Fibroblast of skin of abdomen (primary cell): ENCODE measurements at regions not wholly inside any gene's neighbourhood (a gene's known extent, or its start where the extent isn't known, plus 50 kb on each side); places are given as distances from the start of the nearest gene placed in this dataset.
"Not testable (repeated sequence)": the region's sequence is repeated elsewhere in the genome, so short reads cannot be mapped to it uniquely, and the experiment has no call there.

Experiments
- DNase-seq: peaks from one replicate; pipeline ENCODE4 v3.0.0-alpha.2; 2013

DNA sequence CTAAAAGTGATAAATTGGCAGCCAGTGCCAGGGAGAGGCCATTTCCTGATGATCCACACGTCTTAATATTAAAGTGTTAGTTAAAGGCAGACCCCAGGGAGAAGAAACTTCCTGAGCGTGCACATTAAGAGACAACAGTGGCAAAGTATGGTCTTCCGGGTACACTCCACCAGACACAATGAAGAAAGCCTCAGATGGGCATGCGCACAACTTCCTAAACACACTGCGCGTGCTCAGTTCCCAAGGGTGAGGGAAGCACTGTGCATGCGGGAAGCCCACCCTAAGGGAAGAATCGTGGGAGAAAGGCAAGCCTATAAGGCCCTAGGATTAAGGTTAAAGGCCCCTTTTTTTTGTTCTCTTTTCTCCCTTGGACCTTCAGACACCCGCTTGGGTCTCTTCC is 140.7 kb upstream of the CDKN3 start:
- no peak for DNase-seq

DNA sequence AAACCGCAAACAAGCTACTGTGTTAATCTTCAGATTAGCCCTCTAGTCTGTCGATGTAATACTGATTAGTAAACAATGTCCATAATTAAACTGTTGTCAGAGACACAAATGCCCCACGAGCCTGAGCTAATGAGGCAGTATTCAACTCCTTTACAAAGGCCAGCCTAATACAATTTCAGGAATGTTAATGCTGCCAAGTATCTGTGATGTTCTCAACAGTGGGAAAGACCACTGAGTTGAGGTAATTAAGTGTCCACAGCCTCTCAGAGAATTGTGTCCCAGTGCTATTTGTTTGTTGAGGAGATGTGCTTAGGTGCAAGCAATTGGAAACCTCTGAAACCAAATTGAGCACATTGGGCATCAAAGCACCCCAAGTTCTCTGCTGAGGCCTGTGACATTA is 139.4 kb upstream of the CDKN3 start:
- no peak for DNase-seq

DNA sequence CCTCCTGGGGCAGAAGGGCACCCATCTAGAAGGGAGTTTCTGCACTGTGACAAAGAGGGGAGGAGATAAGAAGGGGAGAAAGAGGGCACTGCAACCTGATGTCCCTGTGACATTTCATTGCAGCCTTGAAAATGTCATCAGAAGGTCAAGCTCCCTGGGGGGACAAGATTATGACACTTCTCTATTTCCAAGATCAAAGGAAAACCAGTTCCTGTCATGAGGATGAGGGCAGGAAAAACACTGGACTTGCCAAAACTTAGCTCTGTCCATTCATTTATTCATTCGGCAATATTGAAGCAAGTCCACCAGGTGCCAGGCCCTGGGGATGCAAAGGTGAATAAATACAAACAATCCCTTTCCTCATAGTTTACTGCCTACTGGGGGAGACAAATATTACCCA is 138.4 kb upstream of the CDKN3 start:
- no peak for DNase-seq

DNA sequence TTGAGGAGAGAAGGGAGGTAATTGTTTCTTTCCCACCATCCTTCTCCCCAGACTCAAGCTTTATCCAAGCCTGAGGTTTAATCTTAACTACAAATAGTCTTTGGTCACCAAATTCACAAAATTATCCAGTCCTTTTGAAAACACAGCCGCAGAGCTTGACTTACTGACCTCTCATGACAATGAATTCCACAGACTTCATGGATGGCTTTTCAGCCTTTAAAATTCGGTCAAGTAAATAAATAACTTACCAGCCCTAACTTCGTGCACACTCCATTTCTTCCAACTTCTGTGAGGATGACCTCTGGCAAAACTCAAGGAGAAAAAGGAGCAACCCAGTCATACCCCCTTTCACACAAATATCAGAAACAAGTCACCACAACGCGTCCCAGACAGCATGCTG is 137.0 kb upstream of the CDKN3 start:
- no peak for DNase-seq

DNA sequence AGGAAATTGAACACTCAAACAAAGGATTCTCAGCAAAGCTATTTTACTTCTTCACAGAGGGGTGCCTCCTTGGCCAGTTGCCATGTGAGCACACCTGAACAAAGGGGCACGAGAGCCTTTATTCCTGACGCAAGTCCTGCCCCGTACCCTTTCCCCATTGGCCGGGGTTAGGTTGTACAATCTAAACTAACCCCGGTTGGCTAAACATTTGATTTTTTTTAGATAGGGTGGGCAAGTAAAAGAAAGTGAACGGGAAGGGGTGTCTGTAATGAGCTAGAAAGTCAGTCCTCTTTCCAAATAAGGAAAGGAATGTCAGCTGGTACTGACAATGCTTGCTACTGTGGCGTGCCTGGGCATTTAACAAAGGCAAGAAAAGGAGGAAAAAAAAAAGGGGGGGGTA is 135.5 kb upstream of the CDKN3 start:
- no peak for DNase-seq

DNA sequence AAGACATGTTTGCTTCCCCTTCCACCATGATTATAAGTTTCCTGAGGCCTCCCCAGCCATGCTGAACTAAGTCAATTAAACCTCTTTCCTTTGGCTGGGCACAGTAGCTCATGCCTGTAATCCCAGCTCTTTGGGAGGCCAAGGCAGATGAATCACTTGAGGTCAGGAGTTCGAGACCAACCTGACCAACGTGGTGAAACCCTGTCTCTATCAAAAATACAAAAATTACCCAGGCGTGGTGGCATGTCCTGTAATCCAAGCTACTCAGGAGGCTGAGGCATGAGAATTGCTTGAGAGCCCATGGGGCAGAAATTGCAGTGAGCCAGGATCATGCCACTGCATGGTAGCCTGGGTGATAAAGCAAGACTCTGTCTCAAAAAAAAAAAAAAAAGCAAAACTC is 130.2 kb upstream of the CDKN3 start:
- not testable (repeated sequence) for DNase-seq

DNA sequence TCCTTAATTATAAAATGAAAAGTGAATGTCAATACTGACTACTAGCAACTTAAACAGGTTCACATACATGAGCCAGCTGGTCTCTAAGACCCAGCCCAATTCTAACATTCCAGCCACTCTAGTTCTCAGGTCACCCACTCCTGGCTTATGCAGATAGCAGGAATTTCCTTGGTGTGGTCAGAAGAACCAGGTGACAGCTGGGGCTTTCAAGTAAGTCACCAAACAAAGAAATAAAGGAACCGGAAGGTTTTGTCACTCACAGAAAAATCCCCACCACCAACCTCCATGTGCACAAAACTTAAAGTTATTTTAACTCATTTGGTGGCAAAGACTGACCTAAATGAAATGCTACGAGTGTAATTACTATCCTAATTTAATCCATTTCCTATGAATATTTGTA is 129.6 kb upstream of the CDKN3 start:
- no peak for DNase-seq

DNA sequence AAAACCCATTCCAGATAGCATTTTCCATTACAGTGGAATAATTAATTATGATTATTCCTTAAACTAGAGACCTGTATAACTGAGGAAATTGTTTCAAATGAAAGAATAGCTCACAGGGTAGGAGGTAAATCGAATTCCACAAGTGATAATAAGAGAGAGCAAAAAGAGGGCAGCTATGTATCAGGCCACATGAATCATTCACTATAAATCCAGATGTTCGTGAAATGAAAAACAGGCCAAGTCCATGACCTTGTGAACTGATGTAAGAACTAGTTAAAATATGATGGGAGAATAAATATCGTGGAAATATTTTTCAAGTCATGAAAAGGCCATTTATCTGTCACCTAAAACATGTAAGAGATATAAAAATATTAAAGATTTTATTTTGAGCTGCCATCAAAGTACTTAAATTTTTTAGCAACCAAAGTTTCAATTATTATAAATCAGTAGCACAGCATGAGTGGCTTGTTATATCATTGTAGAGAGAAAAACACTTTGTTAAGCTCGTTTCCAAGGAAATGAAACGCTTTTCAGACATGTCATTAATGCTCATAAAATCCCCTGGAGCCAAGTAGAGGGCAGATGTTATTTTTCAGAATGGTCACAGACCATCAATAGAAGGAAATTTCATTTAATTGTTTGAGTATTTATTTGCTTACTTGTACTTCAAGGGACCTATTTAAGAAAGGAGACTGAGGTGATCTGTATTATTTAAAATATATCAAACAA is 120.6 kb upstream of the CDKN3 start:
- no peak for DNase-seq

DNA sequence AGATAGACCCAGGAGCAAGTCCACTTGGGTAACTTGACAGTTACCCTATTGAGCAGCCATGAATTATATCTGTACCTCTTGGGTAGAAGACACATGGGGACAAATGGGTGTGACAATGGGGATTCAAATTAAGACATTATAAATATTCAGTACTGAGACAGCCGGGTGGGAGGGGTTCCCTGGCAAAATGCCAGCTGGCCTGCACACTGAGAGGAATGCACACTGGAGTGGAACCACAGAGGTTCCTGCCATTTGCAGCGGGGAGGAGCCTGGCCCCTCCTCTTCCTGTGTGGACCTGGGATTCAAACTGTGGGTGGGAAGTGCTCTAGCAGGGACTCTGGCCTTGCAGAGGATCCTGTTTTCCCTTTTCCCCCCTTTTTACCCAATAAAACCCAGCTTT is 118.7 kb upstream of the CDKN3 start:
- DNase-seq = no peak

DNA sequence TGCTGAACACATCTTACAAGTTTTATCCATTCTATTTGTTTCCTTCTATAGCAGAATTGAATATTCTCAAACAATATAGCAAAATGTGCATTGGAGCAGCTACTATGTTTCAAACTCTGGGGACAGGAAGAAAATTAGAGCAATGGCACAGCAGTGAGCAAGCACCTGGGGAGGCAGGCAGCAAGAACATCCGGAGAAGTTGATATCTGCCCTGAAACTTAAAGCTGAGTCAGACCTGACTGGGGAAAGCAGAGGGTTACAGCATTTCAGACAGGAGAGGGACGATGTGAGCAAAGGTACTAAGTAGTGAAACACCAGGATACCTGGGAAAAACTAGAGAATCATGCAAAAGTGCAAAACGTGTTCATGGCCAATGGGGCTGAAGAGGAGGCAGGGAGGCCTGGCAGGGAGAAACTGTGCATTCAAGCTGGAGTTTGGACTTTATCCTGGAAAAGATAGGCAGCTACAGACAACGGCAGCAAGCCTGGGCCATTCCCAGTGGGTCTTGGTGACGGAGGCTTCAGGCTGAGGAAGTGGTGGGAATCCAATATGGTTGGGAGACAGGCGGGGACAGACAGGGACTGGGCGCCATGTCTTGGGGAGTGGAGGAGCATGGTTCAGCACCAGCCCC is 118.0 kb upstream of the CDKN3 start:
- no peak for DNase-seq

DNA sequence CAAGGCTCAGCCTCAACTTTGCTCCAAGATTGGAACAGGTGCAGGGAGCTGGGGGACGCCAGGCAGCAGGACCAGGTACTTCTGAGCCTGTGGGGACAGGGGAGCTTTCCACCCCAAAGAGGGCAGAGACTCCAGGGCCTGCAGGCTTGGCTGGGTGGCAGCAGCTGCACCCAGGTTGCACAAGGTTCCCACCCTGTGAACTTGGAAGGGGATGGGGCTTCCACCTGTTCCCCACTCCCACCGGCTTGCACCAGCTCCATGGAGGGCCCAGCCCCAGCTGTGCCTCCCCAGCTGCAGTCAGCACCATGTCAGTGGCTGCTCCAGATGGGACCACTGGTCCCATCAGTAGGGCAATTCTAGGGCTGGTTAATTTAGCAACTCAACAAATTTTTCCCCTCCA is 114.0 kb upstream of the CDKN3 start:
- DNase-seq = no peak

DNA sequence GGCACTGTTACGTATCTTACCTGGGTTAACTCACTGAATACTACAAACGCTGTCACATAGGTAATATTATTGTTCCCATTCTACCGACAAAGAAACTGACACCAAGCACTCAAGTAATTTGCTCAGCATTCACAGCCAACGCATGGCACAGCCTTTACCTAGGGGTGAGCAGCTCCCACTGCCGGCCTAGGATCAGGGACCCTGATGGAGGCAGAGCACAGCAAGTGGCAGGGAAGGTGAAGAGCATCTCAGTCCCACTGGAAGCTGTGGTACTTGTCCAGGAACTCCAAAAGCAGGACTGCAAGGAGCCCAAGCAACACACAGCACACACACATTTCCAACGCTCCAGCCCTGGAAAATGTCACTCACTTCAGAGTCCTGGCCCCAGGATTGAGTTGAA is 111.8 kb upstream of the CDKN3 start:
- no peak for DNase-seq

DNA sequence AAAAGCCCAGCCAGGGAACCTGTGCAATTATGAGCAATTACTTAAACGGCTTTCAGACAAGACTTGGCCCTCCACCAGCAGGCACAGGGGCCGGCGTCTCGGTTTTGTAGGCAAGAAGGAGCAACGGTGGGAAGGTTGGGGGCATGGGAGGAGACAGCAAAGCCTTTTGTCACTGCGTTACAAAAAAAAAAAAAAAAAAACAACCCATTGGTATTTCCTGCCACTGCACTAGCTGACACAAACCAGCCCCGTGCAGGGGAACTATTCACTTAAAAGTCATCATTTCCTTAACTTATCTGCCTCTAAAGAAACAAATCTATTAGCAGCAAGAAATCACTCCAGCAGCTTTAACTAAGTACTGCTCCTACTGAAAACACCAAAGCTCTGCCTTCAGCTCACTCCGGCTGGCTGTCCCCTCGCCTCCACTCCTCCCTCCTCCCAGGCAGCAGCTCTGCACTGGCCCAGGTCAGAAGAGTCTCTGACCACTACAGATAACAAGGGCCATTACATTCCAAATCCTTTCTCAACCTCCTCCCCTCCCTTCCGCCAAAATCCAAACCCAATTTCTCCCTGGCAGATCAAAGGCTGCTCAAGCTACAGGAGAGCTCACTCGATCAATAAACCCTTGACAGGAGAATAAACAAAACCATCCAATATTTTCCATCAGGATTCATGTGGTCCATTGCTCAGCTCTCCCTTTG is 105.2 kb upstream of the CDKN3 start:
- DNase-seq = peak; percentile 5

DNA sequence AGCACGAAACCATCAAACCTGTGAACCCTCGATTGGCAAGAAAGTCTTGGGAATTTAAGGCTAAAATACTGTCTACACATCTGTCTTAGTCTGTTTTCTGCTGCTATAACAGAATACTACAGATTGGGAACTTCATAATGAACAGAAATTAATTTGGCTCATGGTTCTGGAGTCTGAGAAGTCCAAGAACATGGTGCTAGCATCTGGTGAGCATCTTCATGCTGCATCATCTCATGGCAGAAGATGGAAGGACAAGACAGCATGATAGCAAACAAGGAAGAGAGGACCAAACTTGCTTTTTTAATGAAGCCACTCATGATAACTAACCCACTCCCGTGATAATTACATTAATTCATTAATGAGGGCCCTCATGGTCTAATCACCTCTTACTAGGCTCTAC is 102.0 kb upstream of the CDKN3 start:
- DNase-seq = no peak

DNA sequence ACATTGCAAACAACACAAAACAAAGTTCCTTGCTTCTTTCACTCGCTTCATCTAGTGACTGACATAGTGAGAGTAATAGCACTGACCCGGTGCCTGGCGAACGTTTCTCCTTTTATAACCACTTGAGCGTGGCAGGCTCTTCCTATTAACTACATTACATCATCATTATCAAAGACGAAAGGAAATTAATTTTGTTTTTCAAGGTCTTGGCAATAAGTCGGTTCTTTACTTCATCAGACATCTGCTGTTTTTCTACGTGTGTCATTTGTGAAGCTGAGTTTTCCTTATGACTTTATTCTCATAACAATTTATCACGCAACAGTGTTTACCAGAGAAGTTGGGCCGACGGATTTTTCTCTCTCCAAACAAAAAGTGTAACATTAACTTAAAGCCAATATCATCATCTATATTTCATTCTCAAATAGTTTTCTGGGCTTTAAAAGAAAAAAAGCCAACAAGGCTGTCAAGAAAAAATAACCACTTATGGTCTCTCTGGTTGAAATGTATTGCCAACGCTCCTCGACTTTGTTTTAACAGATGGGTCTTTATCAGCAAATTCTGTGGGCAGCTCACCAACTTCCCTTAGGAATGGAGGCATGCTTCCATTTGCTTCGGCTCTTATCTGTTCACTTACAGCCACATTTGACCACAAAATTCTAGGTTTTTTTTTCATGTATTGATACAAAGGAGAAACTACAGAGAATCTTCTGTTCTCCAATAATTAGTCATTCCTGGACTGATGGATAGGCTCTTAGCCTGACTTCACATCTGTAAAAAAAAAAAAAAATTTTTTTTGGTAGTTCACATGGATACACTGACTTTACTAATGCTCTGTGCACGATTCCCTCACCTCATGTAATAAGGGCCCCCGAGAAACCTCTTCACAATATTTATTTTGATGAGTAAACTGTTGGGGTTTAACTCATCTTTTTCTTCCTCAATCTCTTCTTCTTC is 97.1 kb upstream of the CDKN3 start:
- peak; percentile 64 for DNase-seq

DNA sequence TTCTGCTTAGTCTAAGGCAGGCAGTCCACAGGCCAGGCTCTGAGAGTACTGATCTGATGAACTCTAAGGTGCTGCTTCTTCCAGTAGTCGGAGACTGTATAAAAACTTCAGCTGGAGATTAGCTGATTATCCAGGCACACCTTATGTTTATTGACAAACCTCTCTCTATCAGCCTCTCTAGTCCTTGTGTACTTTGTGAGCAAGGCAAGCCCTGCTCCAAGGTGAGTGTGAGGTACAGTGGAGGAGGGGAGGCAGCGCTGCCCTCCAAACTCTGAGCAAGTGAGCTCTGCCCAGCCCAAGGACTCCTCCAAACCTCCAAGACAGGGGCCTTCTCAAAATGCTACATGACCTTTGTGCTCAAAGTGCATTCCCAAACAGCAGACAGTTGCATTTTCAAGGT is 95.9 kb upstream of the CDKN3 start:
- no peak for DNase-seq

DNA sequence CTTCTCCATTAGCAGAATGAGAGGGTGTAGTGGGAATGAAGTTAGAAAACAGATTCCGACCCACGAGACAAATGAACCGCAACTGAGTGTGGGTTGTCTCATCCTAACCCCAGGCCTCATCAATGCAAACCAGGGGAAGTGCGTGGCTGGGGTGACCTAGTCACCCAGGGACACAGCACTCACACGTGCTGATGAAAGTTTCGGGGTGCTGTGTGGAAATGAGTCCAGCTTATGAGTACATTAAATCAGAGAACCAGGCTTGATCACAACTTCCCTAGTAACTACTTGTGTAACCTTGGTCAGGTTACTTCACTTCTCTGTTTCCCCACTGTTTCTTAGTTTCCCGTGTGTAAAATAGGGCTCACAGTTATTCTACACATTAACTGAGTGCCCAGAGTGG is 95.4 kb upstream of the CDKN3 start:
- DNase-seq = no peak

DNA sequence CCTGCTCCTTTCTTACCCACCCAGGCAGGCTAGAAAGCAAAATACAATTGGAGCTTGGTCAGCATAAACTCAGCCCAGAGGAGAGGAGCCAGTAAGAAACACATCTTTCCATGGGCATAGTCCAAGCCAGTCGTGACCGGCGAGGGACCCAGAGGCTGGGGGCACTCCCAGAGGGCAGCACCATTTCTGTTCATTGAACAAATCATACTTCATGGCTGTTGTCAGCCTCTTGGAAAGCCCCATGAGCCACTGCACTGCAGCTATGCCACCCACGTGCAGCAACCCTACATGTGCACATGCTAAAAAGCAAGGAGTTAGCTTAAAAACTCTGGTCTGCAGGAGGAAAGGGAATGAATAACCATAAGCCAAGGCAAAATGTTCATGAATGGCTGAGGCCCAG is 90.0 kb upstream of the CDKN3 start:
- DNase-seq = no peak

DNA sequence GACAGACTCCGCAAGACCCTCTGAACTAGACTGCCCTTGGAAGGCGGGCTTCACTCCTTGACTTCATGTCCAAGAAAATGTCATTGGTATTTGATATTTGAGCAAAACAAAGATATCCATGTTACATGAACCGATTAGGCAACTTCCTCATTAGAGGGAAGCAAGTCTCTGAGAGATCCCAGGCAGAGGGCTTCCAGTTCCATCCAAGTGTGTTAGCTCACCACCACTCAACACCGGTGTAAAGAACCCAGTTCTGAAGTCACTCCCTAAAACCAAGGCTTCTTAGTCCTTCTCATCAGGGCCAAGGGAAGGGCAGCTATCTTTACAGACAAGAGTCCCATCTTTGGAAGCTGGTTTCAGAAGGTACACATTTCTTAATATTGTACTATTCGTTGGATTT is 87.2 kb upstream of the CDKN3 start:
- no peak for DNase-seq

DNA sequence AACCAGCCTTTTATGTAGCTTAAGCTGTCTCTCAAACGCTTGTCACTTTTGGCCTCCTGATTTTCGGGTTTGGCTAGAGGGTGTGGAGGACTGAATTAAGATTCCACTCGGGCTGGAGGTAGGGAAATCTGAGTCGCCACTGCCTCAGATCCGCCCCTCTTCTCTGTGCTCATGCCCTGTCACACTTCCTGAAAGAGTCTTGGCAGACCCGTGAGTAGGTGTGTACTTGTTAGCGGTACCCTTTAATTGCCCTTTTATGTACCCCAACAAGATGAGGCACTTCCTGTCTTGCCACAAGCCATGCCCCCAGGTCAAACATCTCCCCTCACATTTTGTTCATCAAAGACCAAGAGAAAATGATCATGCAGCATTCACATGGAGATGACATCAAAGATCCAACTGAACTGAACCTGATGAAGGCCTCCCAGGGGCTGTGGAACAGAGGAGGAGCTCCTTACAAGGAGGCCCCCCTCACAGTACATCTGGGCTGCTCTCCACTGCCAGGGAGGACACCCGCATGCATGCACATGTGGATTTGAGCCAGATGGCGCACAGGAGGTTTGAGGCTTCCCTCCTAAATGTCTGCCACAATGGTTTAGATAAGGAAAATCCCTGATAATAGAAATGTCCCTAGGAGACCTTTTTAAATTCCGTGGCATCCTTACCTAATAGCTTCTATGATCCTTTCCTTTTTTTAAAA is 86.5 kb upstream of the CDKN3 start:
- no peak for DNase-seq

DNA sequence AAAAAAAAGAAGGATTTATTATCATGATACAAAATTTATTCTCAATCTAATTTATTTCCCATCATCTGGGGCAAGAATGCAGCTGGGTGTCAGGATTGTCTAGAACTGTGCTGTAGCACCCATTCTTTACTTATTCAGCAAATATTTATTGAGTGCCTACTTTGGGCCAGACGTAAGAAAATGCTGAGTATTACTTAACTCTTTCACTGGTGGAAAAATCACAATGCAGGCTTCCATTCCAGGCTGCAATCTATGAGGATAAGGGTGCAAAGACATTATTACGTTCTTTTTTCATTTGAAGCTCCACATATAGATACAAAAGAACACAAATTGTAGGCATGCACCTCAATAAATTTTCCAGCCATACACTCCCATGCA is 86.0 kb upstream of the CDKN3 start:
- no peak for DNase-seq

DNA sequence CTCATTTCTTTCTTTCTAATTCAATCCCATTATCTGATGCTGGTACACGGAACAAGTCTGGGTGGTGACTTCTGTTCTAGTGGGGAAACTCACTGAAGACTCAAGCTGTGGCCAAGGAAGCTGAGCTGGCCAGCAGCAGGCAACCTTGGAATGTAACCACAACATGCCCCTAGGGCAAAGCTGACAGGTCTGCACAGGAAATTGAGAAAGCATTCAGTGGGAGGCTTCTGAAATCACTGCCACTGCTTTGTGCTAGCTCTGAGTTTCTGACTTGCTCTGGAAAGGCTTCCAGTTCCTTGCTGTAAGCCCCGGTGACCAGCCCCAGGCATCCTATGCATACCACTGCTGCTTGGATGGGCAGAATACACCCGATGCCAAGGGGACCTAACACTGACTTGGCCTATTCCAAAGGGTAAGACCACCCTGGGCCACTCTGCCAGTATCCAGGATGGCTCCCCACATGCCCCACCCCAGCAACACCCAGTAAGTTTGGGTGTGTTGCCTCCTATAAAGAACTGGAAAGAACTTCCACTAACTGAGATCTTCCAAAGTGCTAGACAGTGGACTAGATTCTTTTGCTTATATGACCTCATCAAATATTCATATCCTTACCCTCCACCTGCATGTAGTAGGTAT is 84.5 kb upstream of the CDKN3 start:
- peak; percentile 64 for DNase-seq
